Endothelial cell of umbilical vein (primary cell): ENCODE measurements at regions not wholly inside any gene's neighbourhood (a gene's known extent, or its start where the extent isn't known, plus 50 kb on each side); places are given as distances from the start of the nearest gene placed in this dataset.

ENCODE experiments used
- CTCF ChIP-seq, 2 donors: IDR thresholded peaks; 1 replicate in 1 of 2; 2 replicates in 1 of 2; pipeline ENCODE4 v1.5.1; 2011; ENCODE audit warnings: low read length in 2 of 2, mild to moderate bottlenecking in 2 of 2, moderate library complexity in 2 of 2, control low read depth in 1 of 2, inconsistent platforms in 1 of 2, low read depth in 1 of 2; ENCODE audit not compliant: insufficient read depth in 1 of 2; ENCODE audit errors: extremely low read depth in 1 of 2
- FOS ChIP-seq: IDR thresholded peaks from 2 replicates; pipeline ENCODE4 v1.6.1; 2011; ENCODE audit warnings: mild to moderate bottlenecking, low read length, moderate library complexity, borderline replicate concordance; ENCODE audit not compliant: insufficient read depth
- POLR2A ChIP-seq: IDR thresholded peaks from 2 replicates; pipeline ENCODE4 v1.6.1; 2012; ENCODE audit warnings: low read depth, mild to moderate bottlenecking, control low read depth, low read length

- TF ChIP-seq CTCF (IDR thresholded peaks at IDR 0.05; ENCODE audit: extremely low read depth in 1 of 2, insufficient read depth in 1 of 2, low read depth in 1 of 2, low read length in 2 of 2) = no peak
- TF ChIP-seq POLR2A = no peak
- no peak for TF ChIP-seq FOS
These were observed 311.3 kb downstream of the C12orf75 start for GRCh38 chr12:105641749-105642148.
